OCI-LY3 (cell line): ENCODE measurements at regions not wholly inside any gene's neighbourhood (a gene's known extent, or its start where the extent isn't known, plus 50 kb on each side); places are given as distances from the start of the nearest gene placed in this dataset.

Source experiments
- CTCF ChIP-seq: fragments of 200-600, 300-600 bp; sonication (generic); IDR thresholded peaks from 2 replicates; pipeline ENCODE4 v1.5.1; 2014; ENCODE audit warnings: antibody characterized with exemption, low read length, low read depth
- EZH2phosphoT487 ChIP-seq: fragments of 200-600 bp; shearing (Covaris generic); IDR thresholded peaks from 2 replicates; pipeline ENCODE4 v1.6.1; 2018; ENCODE audit warnings: antibody characterized with exemption, mixed run types, low read depth

- TF ChIP-seq CTCF (no peak), EZH2phosphoT487 (no peak)
Measured at GRCh38 chr6:137656735-137657134, 162.5 kb upstream of the OLIG3 start.
